KMS-11 (cell line): ENCODE measurements at regions not wholly inside any gene's neighbourhood (a gene's known extent, or its start where the extent isn't known, plus 50 kb on each side); places are given as distances from the start of the nearest gene placed in this dataset.

Experiments used
- H2AFZ ChIP-seq: fragments of 200-600 bp; sonication (generic); 2 replicates; pipeline ENCODE4 v1.6.1; 2016; ENCODE audit warnings: antibody characterized with exemption, mixed run types, low read depth
- H3K27ac ChIP-seq: fragments of 200-600 bp; sonication (generic); 2 replicates; pipeline ENCODE4 v1.6.1; 2016; ENCODE audit warnings: mild to moderate bottlenecking, mixed run types
- H3K27me3 ChIP-seq: fragments of 200-600 bp; sonication (generic); 2 replicates; pipeline ENCODE4 v1.6.1; 2017; ENCODE audit warnings: mild to moderate bottlenecking, low read depth, mixed run types, moderate library complexity; ENCODE audit not compliant: insufficient read depth
- H3K36me3 ChIP-seq: fragments of 200-600 bp; sonication (generic); 2 replicates; pipeline ENCODE4 v1.6.1; 2017; ENCODE audit warnings: mild to moderate bottlenecking, mixed run types; ENCODE audit not compliant: insufficient read depth
- H3K4me1 ChIP-seq: fragments of 200-600 bp; sonication (generic); 2 replicates; pipeline ENCODE4 v1.6.1; 2016; ENCODE audit warnings: mild to moderate bottlenecking, low read depth, mixed run types; ENCODE audit not compliant: poor library complexity, severe bottlenecking
- H3K4me2 ChIP-seq: fragments of 200-600 bp; sonication (generic); 2 replicates; pipeline ENCODE4 v1.7.0; 2016; ENCODE audit warnings: mild to moderate bottlenecking, mixed run types
- H3K4me3 ChIP-seq: fragments of 200-600 bp; sonication (generic); IDR thresholded peaks from 2 replicates; pipeline ENCODE4 v1.6.1; 2017; ENCODE audit warnings: low read depth, low read length, mixed read lengths; ENCODE audit not compliant: insufficient read depth
- H3K79me2 ChIP-seq: fragments of 200-600 bp; sonication (generic); 2 replicates; pipeline ENCODE4 v1.6.1; 2016; ENCODE audit warnings: low read depth, mixed run types; ENCODE audit not compliant: insufficient read depth
- H3K9ac ChIP-seq: fragments of 200-600 bp; sonication (generic); 2 replicates; pipeline ENCODE4 v1.6.1; 2016; ENCODE audit warnings: mild to moderate bottlenecking, mixed run types
- H4K20me1 ChIP-seq: fragments of 200-600 bp; sonication (generic); 2 replicates; pipeline ENCODE4 v1.6.1; 2016; ENCODE audit warnings: mild to moderate bottlenecking, mixed run types; ENCODE audit not compliant: insufficient read depth
- CTCF ChIP-seq: fragments of 200-600 bp; sonication (generic); conservative IDR thresholded peaks from 2 replicates; pipeline ENCODE4 v1.6.1; 2017; ENCODE audit warnings: low read depth, mild to moderate bottlenecking, antibody characterized with exemption, low read length, moderate library complexity, mixed read lengths

- Histone ChIP-seq H4K20me1 (no peaks in the 10 kb centered on the region), H3K79me2 (no peaks in the 10 kb centered on the region), H3K9ac (no peak overlapping the region), H3K27me3 (no peaks in the 10 kb centered on the region), H2AFZ (no peak overlapping the region), H3K4me2 (no peak overlapping the region), H3K36me3 (no peaks in the 10 kb centered on the region), H3K27ac (no peak overlapping the region), H3K4me3 (no peak overlapping the region), H3K4me1 (no peaks in the 10 kb centered on the region)
- TF ChIP-seq CTCF, result no peak
Measured at GRCh38 chr4:167702391-167702790, 389.9 kb upstream of the ANXA10 start.

GRCh38 chr4:167711517-167711916 lies 380.8 kb upstream of the ANXA10 start:
- Histone ChIP-seq H3K79me2 (no peaks in the 10 kb centered on the region), H4K20me1 (no peaks in the 10 kb centered on the region), H3K36me3 (no peaks in the 10 kb centered on the region), H3K27me3 (no peaks in the 10 kb centered on the region), H3K27ac (no peak overlapping the region), H2AFZ (no peak overlapping the region), H3K9ac (no peak overlapping the region), H3K4me2 (no peak overlapping the region), H3K4me1 (no peaks in the 10 kb centered on the region), H3K4me3 (no peak overlapping the region)
- no peak for TF ChIP-seq CTCF

- H3K4me2 ChIP-seq, result no peak overlapping the region
- no peak overlapping the region for H3K27ac ChIP-seq
- H3K4me1 ChIP-seq, result no peaks in the 10 kb centered on the region
- no peak overlapping the region for H3K9ac ChIP-seq
- no peaks in the 10 kb centered on the region for H3K36me3 ChIP-seq
- H3K79me2 ChIP-seq, result no peaks in the 10 kb centered on the region
- H3K4me3 ChIP-seq, result no peak overlapping the region
- H2AFZ ChIP-seq, result no peak overlapping the region
- H3K27me3 ChIP-seq, result no peaks in the 10 kb centered on the region
- H4K20me1 ChIP-seq, result no peaks in the 10 kb centered on the region
- no peak for TF ChIP-seq CTCF
Measured at GRCh38 chr4:167713756-167714155, 378.6 kb upstream of the ANXA10 start.

- Histone ChIP-seq H2AFZ (no peak overlapping the region), H3K4me1 (no peaks in the 10 kb centered on the region), H3K27ac (no peak overlapping the region), H3K36me3 (no peaks in the 10 kb centered on the region), H4K20me1 (no peaks in the 10 kb centered on the region), H3K9ac (no peak overlapping the region), H3K4me2 (no peak overlapping the region), H3K4me3 (no peak overlapping the region), H3K79me2 (no peaks in the 10 kb centered on the region), H3K27me3 (no peaks in the 10 kb centered on the region)
- TF ChIP-seq CTCF, result no peak
Measured at GRCh38 chr4:167715176-167715575, 377.2 kb upstream of the ANXA10 start.

- Histone ChIP-seq H3K4me3 (no peak overlapping the region), H3K27me3 (no peaks in the 10 kb centered on the region), H3K4me2 (no peak overlapping the region), H3K4me1 (no peaks in the 10 kb centered on the region), H3K36me3 (no peaks in the 10 kb centered on the region), H3K27ac (no peak overlapping the region), H3K9ac (no peak overlapping the region), H3K79me2 (no peaks in the 10 kb centered on the region), H4K20me1 (no peaks in the 10 kb centered on the region), H2AFZ (no peak overlapping the region)
- no peak for TF ChIP-seq CTCF
Measured at GRCh38 chr4:167717495-167717894, 374.8 kb upstream of the ANXA10 start.
